Fibroblast of lung (primary cell): ENCODE measurements at regions not wholly inside any gene's neighbourhood (a gene's known extent, or its start where the extent isn't known, plus 50 kb on each side); places are given as distances from the start of the nearest gene placed in this dataset.

ENCODE experiments used
- DNase-seq, 2 donors: peaks; one replicate each; pipeline versions ENCODE4 v3.0.0 to v3.0.0-alpha.2; 2010; ENCODE audit warnings: low read depth in 2 of 2
- H2AFZ ChIP-seq: 2 replicates; pipeline ENCODE4 v1.5.1; 2012; ENCODE audit warnings: low read length, control low read depth, inconsistent platforms
- H3K27ac ChIP-seq: 2 replicates; pipeline ENCODE4 v1.5.1; 2011; ENCODE audit warnings: low read length, control low read depth; ENCODE audit not compliant: insufficient read depth
- H3K27me3 ChIP-seq: 2 replicates; pipeline ENCODE4 v1.5.1; 2011; ENCODE audit warnings: mild to moderate bottlenecking, low read length; ENCODE audit not compliant: control insufficient read depth, insufficient read depth
- H3K36me3 ChIP-seq: 2 replicates; pipeline ENCODE4 v1.5.1; 2011; ENCODE audit warnings: low read length; ENCODE audit not compliant: control insufficient read depth, insufficient read depth
- H3K4me1 ChIP-seq: 2 replicates; pipeline ENCODE4 v1.5.1; 2011; ENCODE audit warnings: low read length; ENCODE audit not compliant: control insufficient read depth, insufficient read depth; ENCODE audit errors: extremely low read depth
- H3K4me2 ChIP-seq: 2 replicates; pipeline ENCODE4 v1.5.1; 2011; ENCODE audit warnings: low read length, control low read depth; ENCODE audit not compliant: insufficient read depth; ENCODE audit errors: extremely low read depth
- H3K4me3 ChIP-seq, 4 experiments: fragments of 200-600 bp in 1 of 4; sonication (generic) in 1 of 4; replicated peaks in 1 of 4; 2 replicates each; pipeline ENCODE4 v1.5.1; 2011 to 2016; ENCODE audit warnings: low read length in 4 of 4, low read depth in 3 of 4, mild to moderate bottlenecking in 3 of 4, control low read depth in 2 of 4, inconsistent platforms in 1 of 4, mixed read lengths in 1 of 4; ENCODE audit not compliant: insufficient read depth in 1 of 4; ENCODE audit errors: control extremely low read depth in 1 of 4
- H3K79me2 ChIP-seq: 2 replicates; pipeline ENCODE4 v1.5.1; 2012; ENCODE audit warnings: mild to moderate bottlenecking, low read length, inconsistent platforms; ENCODE audit not compliant: control insufficient read depth, insufficient read depth
- H3K9ac ChIP-seq: 2 replicates; pipeline ENCODE4 v1.5.1; 2011; ENCODE audit warnings: mild to moderate bottlenecking, low read length, control low read depth; ENCODE audit not compliant: insufficient read depth
- H3K9me3 ChIP-seq: 2 replicates; pipeline ENCODE4 v1.5.1; 2012; ENCODE audit warnings: low read depth, low read length; ENCODE audit not compliant: control insufficient read depth, insufficient read depth
- H4K20me1 ChIP-seq: 2 replicates; pipeline ENCODE4 v1.5.1; 2011; ENCODE audit warnings: low read length; ENCODE audit not compliant: control insufficient read depth, insufficient read depth; ENCODE audit errors: extremely low read depth
- EZH2 ChIP-seq: IDR thresholded peaks from 2 replicates; pipeline ENCODE4 v1.5.1; 2012; ENCODE audit warnings: low read length, control low read depth, mild to moderate bottlenecking; ENCODE audit errors: missing control alignments
- TF ChIP-seq, protein P1 (sequence below), 2 donors: IDR thresholded peaks in 1 of 2; conservative IDR thresholded peaks in 1 of 2; 1 replicate in 1 of 2; 2 replicates in 1 of 2; pipeline ENCODE4 v1.5.1; 2011 to 2012; ENCODE audit warnings: low read length in 2 of 2, control low read depth in 1 of 2, inconsistent platforms in 1 of 2, low read depth in 1 of 2, mild to moderate bottlenecking in 1 of 2

- Histone ChIP-seq H2AFZ (no peak overlapping the region), H3K27ac (no peak overlapping the region), H3K36me3 (no peaks in the 10 kb centered on the region), H3K4me1 (no peaks in the 10 kb centered on the region), H3K4me2 (no peak overlapping the region), H3K9me3 (no peaks in the 10 kb centered on the region), H3K9ac (no peak overlapping the region), H3K4me3 (no peak overlapping the region), H3K79me2 (no peaks in the 10 kb centered on the region), H4K20me1 (no peaks in the 10 kb centered on the region), H3K27me3 (no peaks in the 10 kb centered on the region)
- no peak for DNase-seq
- TF ChIP-seq, protein P1, sequence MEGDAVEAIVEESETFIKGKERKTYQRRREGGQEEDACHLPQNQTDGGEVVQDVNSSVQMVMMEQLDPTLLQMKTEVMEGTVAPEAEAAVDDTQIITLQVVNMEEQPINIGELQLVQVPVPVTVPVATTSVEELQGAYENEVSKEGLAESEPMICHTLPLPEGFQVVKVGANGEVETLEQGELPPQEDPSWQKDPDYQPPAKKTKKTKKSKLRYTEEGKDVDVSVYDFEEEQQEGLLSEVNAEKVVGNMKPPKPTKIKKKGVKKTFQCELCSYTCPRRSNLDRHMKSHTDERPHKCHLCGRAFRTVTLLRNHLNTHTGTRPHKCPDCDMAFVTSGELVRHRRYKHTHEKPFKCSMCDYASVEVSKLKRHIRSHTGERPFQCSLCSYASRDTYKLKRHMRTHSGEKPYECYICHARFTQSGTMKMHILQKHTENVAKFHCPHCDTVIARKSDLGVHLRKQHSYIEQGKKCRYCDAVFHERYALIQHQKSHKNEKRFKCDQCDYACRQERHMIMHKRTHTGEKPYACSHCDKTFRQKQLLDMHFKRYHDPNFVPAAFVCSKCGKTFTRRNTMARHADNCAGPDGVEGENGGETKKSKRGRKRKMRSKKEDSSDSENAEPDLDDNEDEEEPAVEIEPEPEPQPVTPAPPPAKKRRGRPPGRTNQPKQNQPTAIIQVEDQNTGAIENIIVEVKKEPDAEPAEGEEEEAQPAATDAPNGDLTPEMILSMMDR (conservative IDR thresholded peaks at IDR 0.05 in 1 of 2, IDR thresholded peaks at IDR 0.05 in 1 of 2; ENCODE audit: low read depth in 1 of 2, low read length in 2 of 2): no peak
- no peak for TF ChIP-seq EZH2
These were observed 101.5 kb upstream of the DUSP22 start for GRCh38 chr6:190596-191395.

DNA sequence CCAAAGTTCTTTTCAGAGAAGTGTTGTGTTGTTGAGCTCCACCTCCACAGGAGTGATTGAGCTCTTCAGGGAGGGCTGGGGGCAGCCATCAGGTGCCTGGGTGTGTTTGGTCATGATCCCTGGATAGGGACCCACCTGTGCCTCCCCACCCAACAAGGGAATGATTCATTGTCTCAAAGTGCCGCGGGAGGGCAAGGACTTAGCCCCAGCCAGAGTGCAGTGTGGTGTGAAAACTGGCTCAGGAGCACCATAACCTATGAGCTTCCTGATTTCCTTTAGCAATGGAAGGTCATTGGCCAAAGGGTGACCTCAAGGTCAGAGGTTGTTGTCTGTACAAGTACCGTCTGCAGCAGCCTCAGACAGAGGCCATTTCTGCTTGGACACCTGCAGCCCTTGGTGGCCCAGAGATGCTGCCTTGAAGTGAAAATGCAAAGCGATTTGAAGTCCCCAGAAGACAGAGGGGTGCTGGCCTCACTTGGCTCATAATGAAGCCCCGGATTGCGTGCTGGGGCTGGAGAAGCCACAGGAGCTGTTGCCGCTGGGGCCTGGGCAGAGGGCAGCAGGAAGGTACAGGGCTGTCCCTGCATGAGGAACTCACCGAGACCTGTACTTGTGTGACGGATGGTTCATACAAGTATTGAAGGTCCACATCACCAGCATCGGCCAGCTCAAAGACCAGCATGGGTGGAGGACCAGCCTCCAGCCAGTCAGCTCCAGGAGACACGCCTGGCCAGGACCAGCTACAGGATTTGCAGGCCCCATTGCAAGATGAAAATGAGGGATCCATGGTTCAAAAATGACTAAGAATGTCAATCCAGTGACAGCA is 100.6 kb upstream of the DUSP22 start:
- TF ChIP-seq EZH2: no peak
- TF ChIP-seq, protein P1 (conservative IDR thresholded peaks at IDR 0.05 in 1 of 2, IDR thresholded peaks at IDR 0.05 in 1 of 2; ENCODE audit: low read depth in 1 of 2, low read length in 2 of 2): no peak
- no peak overlapping the region for H3K4me3 ChIP-seq
- H3K4me2 ChIP-seq: no peak overlapping the region
- no peaks in the 10 kb centered on the region for H3K9me3 ChIP-seq
- H2AFZ ChIP-seq: no peak overlapping the region
- no peaks in the 10 kb centered on the region for H4K20me1 ChIP-seq
- no peak for DNase-seq
- H3K4me1 ChIP-seq: no peaks in the 10 kb centered on the region
- H3K9ac ChIP-seq: no peak overlapping the region
- H3K36me3 ChIP-seq: no peaks in the 10 kb centered on the region
- no peaks in the 10 kb centered on the region for H3K27me3 ChIP-seq
- H3K79me2 ChIP-seq: no peaks in the 10 kb centered on the region
- H3K27ac ChIP-seq: no peak overlapping the region

DNA sequence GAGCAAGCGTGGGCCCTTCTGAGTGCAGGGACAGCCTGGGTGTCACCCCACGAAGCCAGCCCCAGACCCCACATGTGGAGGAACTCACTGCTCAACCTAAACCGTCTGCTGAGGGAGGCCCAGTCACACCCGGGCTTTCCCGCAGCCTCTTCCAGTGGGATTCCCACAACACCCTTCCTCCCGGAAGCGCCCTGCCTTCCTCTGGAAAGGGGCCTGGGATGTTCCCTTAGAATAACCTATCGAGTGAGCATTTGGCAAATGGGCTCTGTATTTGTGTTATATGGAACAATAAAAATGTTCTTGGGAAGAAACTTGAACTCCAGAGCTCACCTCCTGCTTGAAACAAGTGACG is 100.0 kb upstream of the DUSP22 start:
- no peaks in the 10 kb centered on the region for H3K9me3 ChIP-seq
- H3K4me3 ChIP-seq: no peak overlapping the region
- no peak overlapping the region for H3K4me2 ChIP-seq
- no peaks in the 10 kb centered on the region for H3K27me3 ChIP-seq
- no peaks in the 10 kb centered on the region for H3K4me1 ChIP-seq
- H4K20me1 ChIP-seq: no peaks in the 10 kb centered on the region
- H3K27ac ChIP-seq: no peak overlapping the region
- TF ChIP-seq, protein P1 (conservative IDR thresholded peaks at IDR 0.05 in 1 of 2, IDR thresholded peaks at IDR 0.05 in 1 of 2; ENCODE audit: low read depth in 1 of 2, low read length in 2 of 2): no peak
- no peak for TF ChIP-seq EZH2
- DNase-seq: no peak
- no peaks in the 10 kb centered on the region for H3K36me3 ChIP-seq
- no peaks in the 10 kb centered on the region for H3K79me2 ChIP-seq
- H2AFZ ChIP-seq: no peak overlapping the region
- H3K9ac ChIP-seq: no peak overlapping the region
